H1 (cell line): ENCODE measurements at regions not wholly inside any gene's neighbourhood (a gene's known extent, or its start where the extent isn't known, plus 50 kb on each side); places are given as distances from the start of the nearest gene placed in this dataset.

Experiments used
- CTCF ChIA-PET: fragments of 300-600 bp; sonication (Branson Sonifier 250); formaldehyde crosslinking; loops from one replicate; lab custom pipeline; 2021; ENCODE audit not compliant: partially characterized antibody; lab: Charles Lee
- POLR2A ChIA-PET: fragments of 300-600 bp; sonication (Branson Sonifier 250); formaldehyde crosslinking; loops from one replicate; lab custom pipeline; 2021; ENCODE audit warnings: inconsistent platforms; ENCODE audit not compliant: partially characterized antibody; lab: Charles Lee
- DNase-seq, 2 experiments: peaks; one replicate each; pipeline versions ENCODE4 v3.0.0 to v3.0.0-alpha.2; 2010 to 2022; ENCODE audit warnings: low spot score in 2 of 2, low read depth in 1 of 2, mixed read lengths in 1 of 2
- FAIRE-seq: peaks from 2 replicates; lab custom pipeline; 2011; peaks lifted over from hg19 to GRCh38; lab: Jason Lieb, UNC
- H2AFZ ChIP-seq: 2 replicates; pipeline ENCODE4 v1.8.1; 2012; ENCODE audit warnings: low read length, inconsistent platforms
- H2AK5ac ChIP-seq: 2 replicates; pipeline ENCODE4 v1.6.1; 2013; ENCODE audit warnings: low read depth, low read length
- H2BK120ac ChIP-seq: replicated peaks from 2 replicates; pipeline ENCODE3; 2013; ENCODE audit warnings: low read depth, low read length, inconsistent platforms
- H2BK12ac ChIP-seq: 2 replicates; pipeline ENCODE4 v1.6.1; 2013; ENCODE audit warnings: low read depth, low read length
- H2BK15ac ChIP-seq: 2 replicates; pipeline ENCODE4 v1.6.1; 2013; ENCODE audit warnings: low read length
- H2BK20ac ChIP-seq: 2 replicates; pipeline ENCODE4 v1.6.1; 2013; ENCODE audit warnings: low read length
- H2BK5ac ChIP-seq: 2 replicates; pipeline ENCODE4 v1.6.1; 2013; ENCODE audit warnings: low read depth, low read length
- H3K14ac ChIP-seq: 2 replicates; pipeline ENCODE4 v1.6.1; 2013; ENCODE audit warnings: inconsistent platforms; ENCODE audit not compliant: insufficient read length
- H3K18ac ChIP-seq: 2 replicates; pipeline ENCODE4 v1.6.1; 2013; ENCODE audit warnings: low read length; ENCODE audit errors: extremely low read depth
- H3K23ac ChIP-seq: 2 replicates; pipeline ENCODE4 v1.6.1; 2013; ENCODE audit warnings: inconsistent platforms; ENCODE audit not compliant: insufficient read length
- H3K23me2 ChIP-seq: 2 replicates; pipeline ENCODE4 v1.6.1; 2013; ENCODE audit warnings: low read depth, low read length
- H3K27ac ChIP-seq: 2 replicates; pipeline ENCODE4 v1.6.1; 2011; ENCODE audit warnings: low read depth, low read length, inconsistent platforms
- H3K27me3 ChIP-seq, 4 experiments: replicated peaks in 1 of 4; 1 replicate in 1 of 4; 2 replicates in 3 of 4; pipeline versions ENCODE4 v1.6.1 to v1.8.1; 2011 to 2013; ENCODE audit warnings: low read length in 3 of 4, mild to moderate bottlenecking in 3 of 4, inconsistent platforms in 2 of 4, mixed read lengths in 2 of 4, moderate library complexity in 1 of 4; ENCODE audit not compliant: control insufficient read depth in 3 of 4, insufficient read depth in 3 of 4; ENCODE audit errors: extremely low read depth in 1 of 4
- H3K36me3 ChIP-seq, 4 experiments: 2 replicates each; pipeline versions ENCODE4 v1.6.1 to v1.8.1; 2011 to 2013; ENCODE audit warnings: mild to moderate bottlenecking in 4 of 4, low read length in 3 of 4, moderate library complexity in 2 of 4, control low read depth in 1 of 4, inconsistent platforms in 1 of 4; ENCODE audit not compliant: insufficient read depth in 4 of 4, control insufficient read depth in 2 of 4
- H3K4ac ChIP-seq: replicated peaks from 2 replicates; pipeline ENCODE3; 2013; ENCODE audit warnings: low read length, low read depth, mixed read lengths, inconsistent platforms; ENCODE audit not compliant: insufficient read length
- H3K4me1 ChIP-seq, 4 experiments: replicated peaks in 1 of 4; 1 replicate in 1 of 4; 2 replicates in 3 of 4; pipeline versions ENCODE4 v1.6.1 to v1.8.1; 2011 to 2013; ENCODE audit warnings: low read length in 3 of 4, inconsistent platforms in 2 of 4, mixed read lengths in 1 of 4; ENCODE audit not compliant: insufficient read depth in 4 of 4, control insufficient read depth in 3 of 4
- H3K4me2 ChIP-seq, 2 experiments: 2 replicates each; pipeline versions ENCODE4 v1.6.1 to v1.8.1; 2011 to 2013; ENCODE audit warnings: low read depth in 2 of 2, low read length in 2 of 2, control low read depth in 1 of 2, inconsistent platforms in 1 of 2, mild to moderate bottlenecking in 1 of 2; ENCODE audit not compliant: insufficient read depth in 1 of 2
- H3K4me3 ChIP-seq, 4 experiments: fragments of 200-600, 300-600 bp in 1 of 4; sonication (generic), shearing (Covaris generic), sonication (Bioruptor Twin) in 1 of 4; 2 replicates each; pipeline versions ENCODE4 v1.5.1 to v1.8.1; 2011 to 2016; ENCODE audit warnings: low read length in 4 of 4, low read depth in 3 of 4, control low read depth in 2 of 4, inconsistent platforms in 2 of 4, mild to moderate bottlenecking in 2 of 4, mixed read lengths in 1 of 4, moderate library complexity in 1 of 4; ENCODE audit not compliant: insufficient read depth in 2 of 4; ENCODE audit errors: extremely low read depth in 1 of 4
- H3K56ac ChIP-seq: replicated peaks from 2 replicates; pipeline ENCODE3; 2013; ENCODE audit warnings: low read depth, mild to moderate bottlenecking, mixed read lengths, low read length, inconsistent platforms; ENCODE audit not compliant: insufficient read length
- H3K79me1 ChIP-seq: 2 replicates; pipeline ENCODE4 v1.6.1; 2013; ENCODE audit warnings: low read depth, low read length, control low read depth
- H3K79me2 ChIP-seq, 2 experiments: 2 replicates each; pipeline versions ENCODE4 v1.6.1 to v1.8.1; 2012 to 2013; ENCODE audit warnings: low read length in 2 of 2, mild to moderate bottlenecking in 2 of 2, inconsistent platforms in 1 of 2; ENCODE audit not compliant: insufficient read depth in 2 of 2, control insufficient read depth in 1 of 2
- H3K9ac ChIP-seq, 4 experiments: replicated peaks in 1 of 4; 1 replicate in 1 of 4; 2 replicates in 3 of 4; pipeline versions ENCODE4 v1.6.1 to v1.8.1; 2011 to 2013; ENCODE audit warnings: low read depth in 3 of 4, low read length in 3 of 4, control low read depth in 2 of 4, mild to moderate bottlenecking in 2 of 4, moderate library complexity in 2 of 4, inconsistent platforms in 1 of 4; ENCODE audit errors: extremely low read depth in 1 of 4
- H3K9me3 ChIP-seq, 2 experiments: 2 replicates each; pipeline versions ENCODE4 v1.6.1 to v1.8.1; 2012 to 2013; ENCODE audit warnings: mild to moderate bottlenecking in 2 of 2, moderate library complexity in 2 of 2, control low read depth in 1 of 2, inconsistent platforms in 1 of 2, low read depth in 1 of 2, low read length in 1 of 2, mixed read lengths in 1 of 2; ENCODE audit not compliant: insufficient read depth in 2 of 2
- H4K20me1 ChIP-seq, 2 experiments: replicated peaks in 1 of 2; 2 replicates each; pipeline versions ENCODE3 to v1.8.1; 2011 to 2013; ENCODE audit warnings: inconsistent platforms in 2 of 2, low read length in 2 of 2, mild to moderate bottlenecking in 1 of 2; ENCODE audit not compliant: insufficient read depth in 2 of 2, control insufficient read depth in 1 of 2
- H4K5ac ChIP-seq: 2 replicates; pipeline ENCODE4 v1.6.1; 2013; ENCODE audit warnings: low read length, low read depth, mixed read lengths, inconsistent platforms; ENCODE audit not compliant: insufficient read length
- H4K8ac ChIP-seq: 2 replicates; pipeline ENCODE4 v1.8.0; 2013; ENCODE audit warnings: mild to moderate bottlenecking, moderate library complexity, low read length, inconsistent platforms; ENCODE audit not compliant: insufficient read depth; ENCODE audit errors: extremely low read depth
- H4K91ac ChIP-seq: replicated peaks from 2 replicates; pipeline ENCODE3; 2013; ENCODE audit warnings: low read length, mixed read lengths, inconsistent platforms; ENCODE audit not compliant: insufficient read length
- EP300 ChIP-seq, 2 experiments: IDR thresholded peaks; 1 replicate in 1 of 2; 2 replicates in 1 of 2; pipeline ENCODE4 v1.6.1; 2011 to 2012; ENCODE audit warnings: low read depth in 2 of 2, low read length in 2 of 2, mild to moderate bottlenecking in 2 of 2, borderline replicate concordance in 1 of 2, inconsistent platforms in 1 of 2, moderate library complexity in 1 of 2
- JUN ChIP-seq: IDR thresholded peaks from 2 replicates; pipeline ENCODE4 v1.6.1; 2011; ENCODE audit warnings: low read depth, mild to moderate bottlenecking, improper control_type of control experiment, low read length
- KDM1A ChIP-seq: fragments of 200-600, 300-600 bp; sonication (generic); IDR thresholded peaks from 2 replicates; pipeline ENCODE4 v1.7.1; 2016; ENCODE audit warnings: mild to moderate bottlenecking, low read length, borderline replicate concordance
- KDM4A ChIP-seq: IDR thresholded peaks from one replicate; pipeline ENCODE4 v1.7.1; 2012; ENCODE audit warnings: low read depth, mild to moderate bottlenecking, moderate library complexity, low read length, inconsistent platforms; ENCODE audit not compliant: severe bottlenecking
- POLR2A ChIP-seq, 2 experiments: IDR thresholded peaks; 1 replicate in 1 of 2; 2 replicates in 1 of 2; pipeline ENCODE4 v1.6.1; 2011; ENCODE audit warnings: low read depth in 2 of 2, low read length in 2 of 2, mild to moderate bottlenecking in 2 of 2; ENCODE audit errors: control extremely low read depth in 1 of 2
- TAF7 ChIP-seq: optimal IDR thresholded peaks from 2 replicates; pipeline ENCODE3; 2011; ENCODE audit warnings: low read depth, mild to moderate bottlenecking, inconsistent platforms, low read length, moderate library complexity, borderline replicate concordance
- TEAD4 ChIP-seq: IDR thresholded peaks from 2 replicates; pipeline ENCODE4 v1.6.1; 2012; ENCODE audit warnings: low read depth, low read length, inconsistent platforms, mixed read lengths
- YY1 ChIP-seq: IDR thresholded peaks from 2 replicates; pipeline ENCODE4 v1.6.1; 2011; ENCODE audit warnings: low read depth, mild to moderate bottlenecking, low read length
- WGBS, 2 experiments: shearing (Covaris generic) in 1 of 2; methylation state at CpG; one replicate each; pipeline versions ENCODE4 v1.1.6 to v1.1.7; 2013 to 2015; ENCODE audit warnings: low lambda C conversion rate in 2 of 2, mixed read lengths in 2 of 2, inconsistent platforms in 1 of 2, low coverage in 1 of 2, missing lambda C conversion rate in 1 of 2; ENCODE audit not compliant: insufficient replicate concordance in 2 of 2, insufficient coverage in 1 of 2, insufficient read length in 1 of 2; ENCODE audit errors: extremely low coverage in 1 of 2, missing lambda C conversion rate in 1 of 2; 5-methylcytosine and 5-hydroxymethylcytosine counted together
- TF ChIP-seq, protein P1 (sequence below), 3 experiments: IDR thresholded peaks; 1 replicate in 2 of 3; 2 replicates in 1 of 3; pipeline versions ENCODE4 v1.5.1 to v1.6.1; 2011; ENCODE audit warnings: low read length in 3 of 3, mild to moderate bottlenecking in 3 of 3, inconsistent platforms in 2 of 3, low read depth in 1 of 3, moderate library complexity in 1 of 3; ENCODE audit not compliant: insufficient read depth in 1 of 3; ENCODE audit errors: control extremely low read depth in 1 of 3

DNA sequence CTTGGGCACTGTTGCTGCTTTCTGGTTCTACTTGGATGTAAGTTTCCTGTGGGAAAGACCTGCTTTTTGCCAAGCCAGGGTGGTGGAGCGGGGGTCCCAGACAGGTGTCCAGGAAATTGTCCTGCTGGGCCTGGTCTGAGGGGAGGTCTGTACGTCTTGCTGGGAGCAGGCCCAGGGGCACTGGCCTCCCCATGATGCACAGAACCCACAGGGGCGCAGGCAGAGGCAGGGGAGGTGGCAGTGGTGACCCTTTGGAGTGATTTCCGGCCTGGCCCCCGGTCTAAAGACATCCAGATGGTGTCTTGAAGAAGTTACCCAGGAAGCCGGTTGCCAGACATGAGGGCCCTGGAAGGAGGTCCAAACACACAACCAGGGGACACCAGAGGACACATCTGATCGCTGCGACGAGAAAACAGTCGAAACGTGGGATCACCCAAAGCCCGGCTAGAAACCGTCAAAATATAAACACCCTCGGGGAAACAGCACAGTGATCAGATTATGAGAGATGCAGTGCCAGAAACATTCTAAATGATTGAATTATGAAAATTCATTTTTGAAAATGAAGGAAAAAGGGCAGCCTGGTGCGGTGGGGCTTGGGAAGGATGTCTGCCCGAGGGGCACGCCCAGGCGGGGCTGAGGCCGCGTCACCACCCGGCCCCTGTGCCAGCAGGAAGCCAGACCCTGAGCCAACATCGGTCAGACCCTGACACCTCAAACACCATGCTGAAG, 59.6 kb downstream of the TMEM270 start:
- H3K23ac ChIP-seq = no peak overlapping the region
- CTCF ChIA-PET = interaction anchor here (1.0 to 1.8 kb wide), 3 partner anchors 19 to 57 kb away, joined by 3 to 6 read pairs (median 3); no protein-coding TSS in a partner anchor
- no peak overlapping the region for H3K4me2 ChIP-seq
- H3K79me1 ChIP-seq = no peaks in the 10 kb centered on the region
- POLR2A ChIA-PET = interaction anchor here (1.3 kb wide), 1 partner anchor 45 kb away, joined by 3 read pairs; no protein-coding TSS in a partner anchor
- 0 out of 2 replicates have a peak overlapping the region, but pooled peaks have one; percentile 40 for H2AFZ ChIP-seq
- H2BK5ac ChIP-seq = peak overlapping the region; percentile 96; the same call in 1 of the 2 replicates
- H4K5ac ChIP-seq = no peak overlapping the region
- no peaks in the 10 kb centered on the region for H3K36me3 ChIP-seq
- H2BK120ac ChIP-seq = no peak overlapping the region
- no peaks in the 10 kb centered on the region for H3K79me2 ChIP-seq
- H3K9ac ChIP-seq = no peak overlapping the region
- no peaks in the 10 kb centered on the region for H4K20me1 ChIP-seq
- H3K4ac ChIP-seq = no peak overlapping the region
- H3K23me2 ChIP-seq = peaks cover 5% of the 10 kb centered on the region; the same call in 1 of the 2 replicates
- H2BK12ac ChIP-seq = peak overlapping the region; percentile 95; the same call in 1 of the 2 replicates
- H2BK20ac ChIP-seq = peak overlapping the region; percentile 62
- peak overlapping the region; percentile 78; the same call in 1 of the 2 replicates for H3K18ac ChIP-seq
- H3K9me3 ChIP-seq = no peaks in the 10 kb centered on the region
- H3K4me1 ChIP-seq = peaks cover 3 to 12% (median 11%) of the 10 kb centered on the region in 4 experiments
- WGBS, 2 experiments = 91% methylated on average over 22 of the region's 22 CpGs; no CpG with 5 or more reads in 1 of the 2 experiments
- H4K91ac ChIP-seq = peak overlapping the region; percentile 76
- no peak overlapping the region for H3K27ac ChIP-seq
- no peaks in the 10 kb centered on the region for H3K27me3 ChIP-seq
- H4K8ac ChIP-seq = no peak overlapping the region; the same call in 1 of the 2 replicates
- 0 out of 2 replicates have a peak overlapping the region, but pooled peaks have one; percentile 61 for H2BK15ac ChIP-seq
- H3K56ac ChIP-seq = no peak overlapping the region
- no peak overlapping the region for H3K14ac ChIP-seq
- FAIRE-seq (no peak), DNase-seq (peak in 1 of 2 experiments; percentile 40)
- no peak overlapping the region for H3K4me3 ChIP-seq
- peak overlapping the region; percentile 53 for H2AK5ac ChIP-seq
- TF ChIP-seq KDM4A (no peak), KDM1A (no peak), YY1 (no peak), EP300 (IDR thresholded peaks at IDR 0.05; ENCODE audit: borderline replicate concordance in 1 of 2, low read depth in 2 of 2, low read length in 2 of 2) (no peak), POLR2A (IDR thresholded peaks at IDR 0.05; ENCODE audit: control extremely low read depth in 1 of 2, low read depth in 2 of 2, low read length in 2 of 2) (no peak), TAF7 (no peak), TEAD4 (no peak), JUN (no peak)
- TF ChIP-seq, protein P1, sequence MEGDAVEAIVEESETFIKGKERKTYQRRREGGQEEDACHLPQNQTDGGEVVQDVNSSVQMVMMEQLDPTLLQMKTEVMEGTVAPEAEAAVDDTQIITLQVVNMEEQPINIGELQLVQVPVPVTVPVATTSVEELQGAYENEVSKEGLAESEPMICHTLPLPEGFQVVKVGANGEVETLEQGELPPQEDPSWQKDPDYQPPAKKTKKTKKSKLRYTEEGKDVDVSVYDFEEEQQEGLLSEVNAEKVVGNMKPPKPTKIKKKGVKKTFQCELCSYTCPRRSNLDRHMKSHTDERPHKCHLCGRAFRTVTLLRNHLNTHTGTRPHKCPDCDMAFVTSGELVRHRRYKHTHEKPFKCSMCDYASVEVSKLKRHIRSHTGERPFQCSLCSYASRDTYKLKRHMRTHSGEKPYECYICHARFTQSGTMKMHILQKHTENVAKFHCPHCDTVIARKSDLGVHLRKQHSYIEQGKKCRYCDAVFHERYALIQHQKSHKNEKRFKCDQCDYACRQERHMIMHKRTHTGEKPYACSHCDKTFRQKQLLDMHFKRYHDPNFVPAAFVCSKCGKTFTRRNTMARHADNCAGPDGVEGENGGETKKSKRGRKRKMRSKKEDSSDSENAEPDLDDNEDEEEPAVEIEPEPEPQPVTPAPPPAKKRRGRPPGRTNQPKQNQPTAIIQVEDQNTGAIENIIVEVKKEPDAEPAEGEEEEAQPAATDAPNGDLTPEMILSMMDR (IDR thresholded peaks at IDR 0.05; ENCODE audit: control extremely low read depth in 1 of 3, insufficient read depth in 1 of 3, low read depth in 1 of 3, low read length in 3 of 3) = no peak
